NCI-H187 treated with DMSO at 0.1 percent for 48 hours (cell line): ENCODE measurements at regions not wholly inside any gene's neighbourhood (a gene's known extent, or its start where the extent isn't known, plus 50 kb on each side); places are given as distances from the start of the nearest gene placed in this dataset.
"Not testable (repeated sequence)": the region's sequence is repeated elsewhere in the genome, so short reads cannot be mapped to it uniquely, and the experiment has no call there.

Experiments used
- DNase-seq: peaks from one replicate; lab custom pipeline; 2025; lab: John Stamatoyannopoulos, UW

GRCh38 chr6:37078814-37079213, 73.4 kb downstream of the FGD2 start:
- no peak for DNase-seq

GRCh38 chr6:37081042-37081607, 75.7 kb downstream of the FGD2 start:
- no peak for DNase-seq

- DNase-seq = no peak
These were observed 77.1 kb downstream of the FGD2 start for GRCh38 chr6:37082390-37083130.

- no peak for DNase-seq
These were observed 78.0 kb downstream of the FGD2 start for GRCh38 chr6:37083243-37084138.

- DNase-seq = not testable (repeated sequence)
These were observed 79.2 kb downstream of the FGD2 start for GRCh38 chr6:37084665-37085064.

- no peak for DNase-seq
These were observed 79.7 kb downstream of the FGD2 start for GRCh38 chr6:37085198-37085597.

- DNase-seq = no peak
These were observed 81.1 kb upstream of the PIM1 start for GRCh38 chr6:37088897-37089296.

GRCh38 chr6:37089783-37090182, 80.2 kb upstream of the PIM1 start:
- DNase-seq = no peak

GRCh38 chr6:37091104-37091503, 78.8 kb upstream of the PIM1 start:
- DNase-seq = not testable (repeated sequence)

- DNase-seq = not testable (repeated sequence)
These were observed 78.4 kb upstream of the PIM1 start for GRCh38 chr6:37091586-37091985.

- no peak for DNase-seq
These were observed 76.8 kb upstream of the PIM1 start for GRCh38 chr6:37092923-37093727.

- no peak for DNase-seq
These were observed 76.3 kb upstream of the PIM1 start for GRCh38 chr6:37093728-37094069.

- no peak for DNase-seq
These were observed 74.0 kb upstream of the PIM1 start for GRCh38 chr6:37095997-37096396.

GRCh38 chr6:37097335-37097734, 72.6 kb upstream of the PIM1 start:
- no peak for DNase-seq

- DNase-seq = no peak
These were observed 70.5 kb upstream of the PIM1 start for GRCh38 chr6:37099442-37099841.

- no peak for DNase-seq
These were observed 69.2 kb upstream of the PIM1 start for GRCh38 chr6:37100745-37101144.

GRCh38 chr6:37101991-37102298, 68.0 kb upstream of the PIM1 start:
- no peak for DNase-seq

GRCh38 chr6:37102299-37103168, 67.4 kb upstream of the PIM1 start:
- peak; percentile 61 for DNase-seq

GRCh38 chr6:37103169-37104039, 66.5 kb upstream of the PIM1 start:
- peak; percentile 50 for DNase-seq

- no peak for DNase-seq
These were observed 65.2 kb upstream of the PIM1 start for GRCh38 chr6:37104824-37105147.
